ENCODE measurements at regions not wholly inside any gene's neighbourhood (a gene's known extent, or its start where the extent isn't known, plus 50 kb on each side); places are given as distances from the start of the nearest gene placed in this dataset.
A peak's percentile ranks its signal among the peaks of the same experiment; 100 is the strongest.

- DNase-seq = no peak
- intact Hi-C loops (cut with DNase I) = no loop called here
Measured at GRCh38 chr22:19574247-19574646, 50.0 kb upstream of the CLDN5 start.

- DNase-seq = no peak
- intact Hi-C loops (cut with DNase I) = no loop called here
Measured at GRCh38 chr22:19576460-19577421, 52.5 kb upstream of the CLDN5 start.

GRCh38 chr22:19577422-19577966 lies 53.3 kb upstream of the CLDN5 start:
- intact Hi-C loops (cut with DNase I) = no loop called here
- DNase-seq = no peak

GRCh38 chr22:19578180-19579004 lies 54.2 kb upstream of the CLDN5 start:
- DNase-seq = no peak
- intact Hi-C loops (cut with DNase I) = no loop called here

- intact Hi-C loops (cut with DNase I) = no loop called here
- no peak for DNase-seq
Measured at GRCh38 chr22:19579115-19579811, 55.1 kb upstream of the CLDN5 start.

GRCh38 chr22:19579880-19580279 lies 55.7 kb upstream of the CLDN5 start:
- DNase-seq = no peak
- intact Hi-C loops (cut with DNase I) = no loop called here

- intact Hi-C loops (cut with DNase I) = no loop called here
- DNase-seq = no peak
Measured at GRCh38 chr22:19580291-19580890, 56.2 kb upstream of the CLDN5 start.

GRCh38 chr22:19582033-19582693 lies 58.0 kb upstream of the CLDN5 start:
- no peak for DNase-seq
- intact Hi-C loops (cut with DNase I) = no loop called here

GRCh38 chr22:19586922-19587684 lies 62.9 kb upstream of the CLDN5 start:
- intact Hi-C loops (cut with DNase I) = no loop called here
- no peak for DNase-seq

GRCh38 chr22:19590696-19591095 lies 66.5 kb upstream of the CLDN5 start:
- intact Hi-C loops (cut with DNase I) = no loop called here
- DNase-seq = peak in 1 of 10 donors; percentile 29

GRCh38 chr22:19591568-19591967 lies 67.4 kb upstream of the CLDN5 start:
- peak in 1 of 10 donors; percentile 25 for DNase-seq
- intact Hi-C loops (cut with DNase I) = no loop called here

- intact Hi-C loops (cut with DNase I) = no loop called here
- peak in 1 of 10 donors; percentile 20 for DNase-seq
Measured at GRCh38 chr22:19592464-19592863, 68.3 kb upstream of the CLDN5 start.

GRCh38 chr22:19593991-19594569 lies 69.9 kb upstream of the CLDN5 start:
- DNase-seq = no peak
- intact Hi-C loops (cut with DNase I) = no loop called here

- no peak for DNase-seq
Measured at GRCh38 chr22:19595532-19595931, 71.3 kb upstream of the CLDN5 start.

GRCh38 chr22:19596680-19597398 lies 72.6 kb upstream of the CLDN5 start:
- DNase-seq = peak in 1 of 10 donors; percentile 62
- intact Hi-C loops (cut with DNase I) = no loop called here

More at GRCh38 chr22:19595532-19595931, 71.3 kb upstream of the CLDN5 start:
- intact Hi-C loops (cut with DNase I) = no loop called here

GRCh38 chr22:19597399-19597735 lies 73.2 kb upstream of the CLDN5 start:
- DNase-seq = no peak
- intact Hi-C loops (cut with DNase I) = no loop called here

- no peak for DNase-seq
- intact Hi-C loops (cut with DNase I) = no loop called here
Measured at GRCh38 chr22:19598054-19598855, 74.0 kb upstream of the CLDN5 start.
